ENCODE measurements at regions not wholly inside any gene's neighbourhood (a gene's known extent, or its start where the extent isn't known, plus 50 kb on each side); places are given as distances from the start of the nearest gene placed in this dataset.

DNA sequence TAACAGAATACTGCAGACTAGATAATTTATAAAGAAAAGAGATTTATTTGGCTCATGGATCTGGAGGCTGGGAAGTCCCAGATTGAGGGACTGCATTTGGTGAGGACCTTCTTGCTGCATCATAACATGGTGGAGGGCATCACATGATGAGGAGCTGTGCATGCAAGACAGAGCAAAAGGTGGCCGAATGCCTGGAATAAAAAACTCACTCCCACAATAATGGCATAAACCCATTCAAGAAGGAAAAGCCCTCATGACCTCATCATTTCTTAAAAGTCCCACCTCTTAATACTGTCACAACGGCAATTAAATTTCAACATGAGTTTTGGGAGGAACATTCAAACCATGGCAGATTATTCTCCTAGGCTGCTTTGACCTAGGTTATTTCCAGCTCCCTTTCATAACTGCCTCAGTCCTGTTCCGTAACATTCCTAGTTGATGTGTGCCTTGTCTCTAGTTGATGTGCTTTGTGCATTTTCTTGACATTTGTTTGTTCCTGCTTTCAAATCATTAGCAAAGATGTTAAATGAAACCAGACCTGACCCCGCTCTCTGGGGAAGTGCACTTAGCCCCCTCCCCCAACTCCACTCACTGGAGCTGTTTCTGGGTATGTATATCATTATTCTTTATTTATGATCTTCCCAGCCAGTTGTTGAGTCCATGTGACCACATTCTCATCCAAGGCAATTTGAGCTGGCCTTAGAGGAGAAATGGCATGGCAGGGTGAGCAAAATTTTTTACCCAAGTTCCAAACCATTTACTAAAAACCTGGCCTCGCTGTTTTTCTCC, 148.5 kb downstream of the GDAP2 start:
- H3K4me3 ChIP-seq (ENCODE audit: low read depth, poor library complexity, severe bottlenecking): no peak overlapping the region
- TF ChIP-seq POLR2A (IDR thresholded peaks at IDR 0.05): no peak
- TF ChIP-seq, protein P1, sequence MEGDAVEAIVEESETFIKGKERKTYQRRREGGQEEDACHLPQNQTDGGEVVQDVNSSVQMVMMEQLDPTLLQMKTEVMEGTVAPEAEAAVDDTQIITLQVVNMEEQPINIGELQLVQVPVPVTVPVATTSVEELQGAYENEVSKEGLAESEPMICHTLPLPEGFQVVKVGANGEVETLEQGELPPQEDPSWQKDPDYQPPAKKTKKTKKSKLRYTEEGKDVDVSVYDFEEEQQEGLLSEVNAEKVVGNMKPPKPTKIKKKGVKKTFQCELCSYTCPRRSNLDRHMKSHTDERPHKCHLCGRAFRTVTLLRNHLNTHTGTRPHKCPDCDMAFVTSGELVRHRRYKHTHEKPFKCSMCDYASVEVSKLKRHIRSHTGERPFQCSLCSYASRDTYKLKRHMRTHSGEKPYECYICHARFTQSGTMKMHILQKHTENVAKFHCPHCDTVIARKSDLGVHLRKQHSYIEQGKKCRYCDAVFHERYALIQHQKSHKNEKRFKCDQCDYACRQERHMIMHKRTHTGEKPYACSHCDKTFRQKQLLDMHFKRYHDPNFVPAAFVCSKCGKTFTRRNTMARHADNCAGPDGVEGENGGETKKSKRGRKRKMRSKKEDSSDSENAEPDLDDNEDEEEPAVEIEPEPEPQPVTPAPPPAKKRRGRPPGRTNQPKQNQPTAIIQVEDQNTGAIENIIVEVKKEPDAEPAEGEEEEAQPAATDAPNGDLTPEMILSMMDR (IDR thresholded peaks at IDR 0.05): no peak
- WGBS, 2 donors: 42 to 51% methylated on average over 5 of the region's 5 CpGs
- intact Hi-C loops (cut with DNase I; ENCODE audit: low total_unique reads): no loop called here
- no peak for DNase-seq (ENCODE audit: low spot score in 2 of 2)

DNA sequence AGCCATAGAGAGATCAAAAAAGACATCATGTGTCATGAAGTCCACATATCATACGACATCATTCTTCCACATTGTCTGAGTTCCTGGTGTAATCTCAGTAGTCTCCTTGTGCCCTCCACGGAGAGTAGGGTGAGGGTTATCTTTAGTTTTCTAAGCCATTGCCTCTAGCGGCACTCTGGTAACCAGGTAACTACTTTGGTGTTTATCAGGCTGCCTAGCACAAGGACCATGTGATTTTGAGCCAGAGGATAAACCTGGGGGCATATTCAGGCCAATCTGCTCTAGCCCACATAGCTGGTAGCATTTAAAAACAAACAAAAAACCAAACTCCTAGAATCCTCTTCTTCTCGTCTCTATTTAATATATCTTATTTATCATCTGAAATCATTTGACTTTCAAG, 147.4 kb downstream of the GDAP2 start:
- intact Hi-C loops (cut with DNase I; ENCODE audit: low total_unique reads): no loop called here
- no peak for DNase-seq (ENCODE audit: low spot score in 2 of 2)
- 74 to 77% methylated on average over 4 of the region's 4 CpGs for WGBS, 2 donors
- TF ChIP-seq, protein P1 (IDR thresholded peaks at IDR 0.05): no peak
- no peak for TF ChIP-seq POLR2A (IDR thresholded peaks at IDR 0.05)
- H3K4me3 ChIP-seq (ENCODE audit: low read depth, poor library complexity, severe bottlenecking): no peak overlapping the region

DNA sequence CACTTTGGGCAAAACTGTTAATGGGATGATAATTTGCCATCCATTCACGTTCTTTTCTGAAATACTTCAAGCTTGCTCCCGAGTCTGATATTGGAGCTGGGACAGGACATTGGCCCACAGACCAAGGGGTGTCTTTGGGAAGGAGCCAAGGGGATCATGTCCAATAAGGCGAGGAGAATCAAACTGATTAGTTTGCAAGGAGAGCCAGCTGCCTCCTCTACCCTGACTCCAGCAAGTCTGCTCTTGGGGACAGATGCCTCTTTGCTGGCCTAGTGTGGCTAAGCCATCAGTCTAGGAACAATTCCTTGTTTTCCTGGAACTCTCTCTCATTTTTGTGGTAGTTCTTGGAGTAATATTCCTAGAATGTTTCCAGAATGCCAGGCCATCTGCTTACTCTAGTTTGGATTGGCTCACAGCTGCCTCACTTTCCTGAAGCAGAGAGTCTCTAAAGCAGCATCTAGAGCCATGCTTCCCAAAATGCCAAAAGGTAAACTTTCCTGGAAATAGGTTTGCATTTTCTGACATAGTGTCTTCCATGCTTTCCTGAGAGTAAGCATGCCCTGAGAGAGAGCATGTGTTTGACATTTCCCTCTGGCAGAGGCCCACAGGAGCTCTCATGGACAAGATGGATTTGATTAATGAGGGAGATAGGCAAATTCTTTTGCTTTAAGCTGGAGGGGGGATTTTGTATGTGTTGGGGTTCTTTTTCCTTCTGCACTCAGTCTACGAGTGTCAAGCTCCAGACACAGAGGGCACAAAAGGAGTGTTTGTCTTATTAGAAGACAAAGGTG, 145.6 kb downstream of the GDAP2 start:
- no peak overlapping the region for H3K4me3 ChIP-seq (ENCODE audit: low read depth, poor library complexity, severe bottlenecking)
- intact Hi-C loops (cut with DNase I; ENCODE audit: low total_unique reads): no loop called here
- DNase-seq (ENCODE audit: low spot score in 2 of 2): no peak
- no peak for TF ChIP-seq POLR2A (IDR thresholded peaks at IDR 0.05)
- TF ChIP-seq, protein P1 (IDR thresholded peaks at IDR 0.05): no peak
- 74 to 75% methylated on average over 4 of the region's 4 CpGs for WGBS, 2 donors

DNA sequence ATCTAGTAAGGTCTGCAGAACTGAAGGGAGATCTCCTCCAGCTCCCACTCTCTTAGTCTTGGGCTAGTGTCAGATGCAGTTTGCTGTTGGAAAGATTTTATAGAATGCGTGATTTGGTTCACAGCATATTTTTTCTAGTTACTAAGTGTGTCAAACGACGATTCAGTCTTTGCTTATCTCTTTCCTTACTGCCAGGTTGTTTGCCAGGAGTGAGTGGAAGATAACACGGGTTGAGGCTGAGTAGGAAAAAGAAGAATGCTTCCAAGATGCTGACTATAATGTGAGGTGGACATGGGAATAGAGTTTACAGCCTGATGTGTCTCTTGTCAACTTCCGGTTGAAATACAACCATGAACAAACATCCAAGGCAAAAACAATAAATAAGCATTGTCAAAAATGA, 141.4 kb downstream of the GDAP2 start:
- DNase-seq (ENCODE audit: low spot score in 2 of 2): no peak
- H3K4me3 ChIP-seq (ENCODE audit: low read depth, poor library complexity, severe bottlenecking): no peak overlapping the region
- WGBS, 2 donors: 78 to 82% methylated on average over 5 of the region's 5 CpGs
- TF ChIP-seq, protein P1 (IDR thresholded peaks at IDR 0.05): no peak
- no peak for TF ChIP-seq POLR2A (IDR thresholded peaks at IDR 0.05)
- intact Hi-C loops (cut with DNase I; ENCODE audit: low total_unique reads): no loop called here

DNA sequence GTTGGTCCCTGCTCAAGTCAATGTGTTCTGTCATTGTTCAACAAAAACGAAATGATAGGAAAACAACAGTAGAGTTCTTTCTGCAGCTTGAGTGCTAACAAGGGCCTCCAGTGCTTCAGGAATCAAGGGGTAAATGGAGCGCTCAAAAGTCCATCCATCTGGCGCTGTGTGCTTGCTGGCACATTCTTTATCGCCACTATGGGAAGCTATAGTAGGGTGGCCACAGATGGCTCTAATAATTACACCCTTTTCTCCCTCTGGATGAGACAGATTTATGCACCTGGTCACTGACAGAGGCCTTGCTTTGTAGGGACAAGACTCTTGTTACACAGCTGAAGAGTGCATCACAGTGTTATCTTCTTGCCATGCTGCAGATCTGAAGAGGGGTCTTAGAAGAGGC, 136.0 kb downstream of the GDAP2 start:
- H3K4me3 ChIP-seq (ENCODE audit: low read depth, poor library complexity, severe bottlenecking): no peak overlapping the region
- intact Hi-C loops (cut with DNase I; ENCODE audit: low total_unique reads): no loop called here
- DNase-seq (ENCODE audit: low spot score in 2 of 2): no peak
- TF ChIP-seq, protein P1 (IDR thresholded peaks at IDR 0.05): no peak
- no peak for TF ChIP-seq POLR2A (IDR thresholded peaks at IDR 0.05)
- 81 to 84% methylated on average over 4 of the region's 4 CpGs for WGBS, 2 donors

Data from lower leg skin (tissue), 4 donors.